GM23338 (cell line): ENCODE measurements at regions not wholly inside any gene's neighbourhood (a gene's known extent, or its start where the extent isn't known, plus 50 kb on each side); places are given as distances from the start of the nearest gene placed in this dataset.

Experiments
- ATAC-seq: fragments of 200-7000 bp; cut with Tn5 transposase; 3 replicates; pipeline ENCODE4 v1.9.1; 2020
- DNase-seq: peaks from one replicate; pipeline ENCODE4 v3.0.0-alpha.2; 2015; ENCODE audit warnings: low spot score
- H2AFZ ChIP-seq: fragments of 200-600 bp; sonication (generic); 2 replicates; pipeline ENCODE4 v1.8.0; 2016; ENCODE audit warnings: antibody characterized with exemption, mild to moderate bottlenecking, moderate library complexity
- H3F3A ChIP-seq: fragments of 200-600 bp; sonication (generic); replicated peaks from 2 replicates; pipeline ENCODE4 v1.8.0; 2017; ENCODE audit warnings: antibody characterized with exemption, mixed run types, low read depth
- H3K27ac ChIP-seq: fragments of 200-600 bp; sonication (generic); 2 replicates; pipeline ENCODE4 v1.6.1; 2016; ENCODE audit warnings: low read depth
- H3K27me3 ChIP-seq: fragments of 200-600 bp; sonication (generic); 2 replicates; pipeline ENCODE4 v1.8.0; 2016; ENCODE audit warnings: mild to moderate bottlenecking, mixed run types, moderate library complexity; ENCODE audit not compliant: insufficient read depth
- H3K36me3 ChIP-seq: fragments of 200-600 bp; sonication (generic); 2 replicates; pipeline ENCODE4 v1.8.0; 2016; ENCODE audit warnings: mild to moderate bottlenecking; ENCODE audit not compliant: insufficient read depth
- H3K4me1 ChIP-seq: fragments of 200-600 bp; sonication (generic); 2 replicates; pipeline ENCODE4 v1.8.0; 2016; ENCODE audit warnings: mild to moderate bottlenecking, moderate library complexity; ENCODE audit not compliant: insufficient read depth
- H3K4me2 ChIP-seq: fragments of 200-600 bp; sonication (generic); 2 replicates; pipeline ENCODE4 v1.7.1; 2017; ENCODE audit warnings: mixed run types
- H3K4me3 ChIP-seq: fragments of 200-600 bp; sonication (generic); 2 replicates; pipeline ENCODE4 v1.6.1; 2016; ENCODE audit warnings: mixed run types
- H3K79me2 ChIP-seq: fragments of 200-600 bp; sonication (generic); replicated peaks from 2 replicates; pipeline ENCODE4 v1.8.0; 2017; ENCODE audit warnings: mild to moderate bottlenecking; ENCODE audit not compliant: insufficient read depth
- H3K9me2 ChIP-seq: fragments of 200-600 bp; sonication (generic); 2 replicates; pipeline ENCODE4 v1.8.0; 2017; ENCODE audit not compliant: insufficient read depth
- H4K20me1 ChIP-seq: fragments of 200-600 bp; sonication (generic); replicated peaks from 2 replicates; pipeline ENCODE4 v1.8.0; 2017; ENCODE audit warnings: mild to moderate bottlenecking; ENCODE audit not compliant: insufficient read depth
- H3K27ac Mint-ChIP-seq: 2 replicates; pipeline ENCODE4 v1.8.0; 2020; ENCODE audit warnings: inconsistent platforms, mild to moderate bottlenecking, moderate library complexity, mixed read lengths
- H3K27me3 Mint-ChIP-seq: 3 replicates; pipeline ENCODE4 v1.8.0; 2022; ENCODE audit warnings: low read depth, mild to moderate bottlenecking, moderate library complexity, mixed read lengths, inconsistent platforms; ENCODE audit not compliant: insufficient read depth, poor library complexity
- H3K36me3 Mint-ChIP-seq: 3 replicates; pipeline ENCODE4 v1.8.0; 2021; ENCODE audit warnings: low read depth, mild to moderate bottlenecking, inconsistent platforms, moderate library complexity, mixed read lengths
- H3K4me1 Mint-ChIP-seq: 3 replicates; pipeline ENCODE4 v1.8.0; 2020; ENCODE audit warnings: mild to moderate bottlenecking, inconsistent platforms, mixed read lengths
- H3K4me3 Mint-ChIP-seq: 3 replicates; pipeline ENCODE4 v1.8.0; 2021; ENCODE audit warnings: moderate library complexity, mild to moderate bottlenecking, inconsistent platforms, mixed read lengths
- H3K9me3 Mint-ChIP-seq: 3 replicates; pipeline ENCODE4 v1.8.0; 2020; ENCODE audit warnings: moderate library complexity, mild to moderate bottlenecking, inconsistent platforms, mixed read lengths
- CREB1 ChIP-seq: fragments of 250-450 bp; sonication (Bioruptor Pico); IDR thresholded peaks from 2 replicates; pipeline ENCODE4 v1.5.0; 2020; ENCODE audit warnings: low read depth, mild to moderate bottlenecking, moderate library complexity
- CTCF ChIP-seq, 2 experiments: fragments of 200-600 bp in 1 of 2; sonication (generic) in 1 of 2; conservative IDR thresholded peaks; 2 replicates each; pipeline versions ENCODE4 v1.5.1 to v1.6.1; 2016 to 2017; ENCODE audit warnings: antibody characterized with exemption in 2 of 2, low read depth in 2 of 2, mild to moderate bottlenecking in 2 of 2, moderate library complexity in 1 of 2
- EZH2 ChIP-seq: fragments of 200-600 bp; sonication (generic); IDR thresholded peaks from one replicate; pipeline ENCODE4 v1.8.0; 2017; ENCODE audit warnings: antibody characterized with exemption, mild to moderate bottlenecking, low read depth; ENCODE audit not compliant: unreplicated experiment
- EZH2phosphoT487 ChIP-seq: fragments of 200-600 bp; sonication (generic); IDR thresholded peaks from one replicate; pipeline ENCODE4 v1.8.1; 2018; ENCODE audit warnings: antibody characterized with exemption; ENCODE audit not compliant: unreplicated experiment
- JUNB ChIP-seq: IDR thresholded peaks from one replicate; pipeline ENCODE4 v1.6.1; 2016; ENCODE audit warnings: antibody characterized with exemption; ENCODE audit not compliant: unreplicated experiment
- NANOG ChIP-seq: IDR thresholded peaks from 2 replicates; pipeline ENCODE4 v1.6.1; 2016; ENCODE audit warnings: antibody characterized with exemption, borderline replicate concordance
- POLR2AphosphoS5 ChIP-seq: IDR thresholded peaks from 2 replicates; pipeline ENCODE4 v1.6.1; 2016; ENCODE audit warnings: antibody characterized with exemption, low read depth
- REST ChIP-seq: IDR thresholded peaks from one replicate; pipeline ENCODE4 v1.6.1; 2018; ENCODE audit warnings: antibody characterized with exemption; ENCODE audit not compliant: unreplicated experiment
- STAT1 ChIP-seq: IDR thresholded peaks from one replicate; pipeline ENCODE4 v1.6.1; 2016; ENCODE audit warnings: antibody characterized with exemption; ENCODE audit not compliant: unreplicated experiment
- ZNF114 ChIP-seq: fragments of 250-450 bp; sonication (Bioruptor Pico); IDR thresholded peaks from 2 replicates; pipeline ENCODE4 v1.5.0; 2020; ENCODE audit warnings: mild to moderate bottlenecking, moderate library complexity
- ZNF331 ChIP-seq: fragments of 250-450 bp; sonication (Bioruptor Pico); IDR thresholded peaks from 2 replicates; pipeline ENCODE4 v1.5.0; 2020; ENCODE audit warnings: low read depth, mild to moderate bottlenecking, moderate library complexity
- TF ChIP-seq, protein P1 (sequence below): IDR thresholded peaks from 2 replicates; pipeline ENCODE4 v1.6.1; 2016; ENCODE audit warnings: antibody characterized with exemption

GRCh38 chr1:177848577-177848976 is 121.3 kb downstream of the SEC16B start:
- H3K79me2 ChIP-seq, result no peaks in the 10 kb centered on the region
- Mint-ChIP-seq H3K9me3 (no peaks in the 10 kb centered on the region), H3K27me3 (no peaks in the 10 kb centered on the region), H3K4me3 (no peak overlapping the region), H3K4me1 (no peaks in the 10 kb centered on the region), H3K36me3 (no peaks in the 10 kb centered on the region), H3K27ac (no peak overlapping the region)
- H3F3A ChIP-seq, result no peaks in the 10 kb centered on the region
- H3K4me1 ChIP-seq, result no peaks in the 10 kb centered on the region
- no peaks in the 10 kb centered on the region for H3K36me3 ChIP-seq
- H2AFZ ChIP-seq, result no peak overlapping the region
- no peak overlapping the region for H3K27ac ChIP-seq
- no peaks in the 10 kb centered on the region for H4K20me1 ChIP-seq
- no peak for TF ChIP-seq CTCF (conservative IDR thresholded peaks at IDR 0.05; ENCODE audit: low read depth in 2 of 2)
- no peak overlapping the region for H3K4me3 ChIP-seq
- H3K27me3 ChIP-seq, result no peaks in the 10 kb centered on the region
- ATAC-seq (no peak), DNase-seq (no peak)
- H3K4me2 ChIP-seq, result no peak overlapping the region
- H3K9me2 ChIP-seq, result no peaks in the 10 kb centered on the region

DNA sequence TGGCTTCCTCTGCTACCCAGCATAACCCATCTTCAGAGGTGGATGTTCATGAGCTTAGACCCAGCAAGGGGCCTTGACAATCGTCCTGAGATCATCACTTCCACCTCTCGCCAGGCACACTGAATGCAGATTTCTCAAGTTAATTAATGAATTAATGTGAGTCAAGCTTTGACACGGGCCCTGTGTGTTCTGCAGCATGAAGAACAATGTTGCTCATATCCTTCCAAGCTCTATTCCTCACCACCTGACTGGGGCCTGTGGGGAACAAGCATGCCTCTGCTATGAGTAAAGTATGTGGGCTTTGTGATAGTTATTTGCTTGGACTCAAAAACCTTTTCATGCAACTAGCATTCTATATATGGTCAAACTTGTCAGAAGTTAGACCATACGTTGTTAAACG is 122.0 kb downstream of the SEC16B start:
- Histone ChIP-seq H3F3A (no peaks in the 10 kb centered on the region), H3K4me1 (no peaks in the 10 kb centered on the region), H3K27me3 (no peaks in the 10 kb centered on the region), H3K4me2 (no peak overlapping the region), H3K4me3 (no peak overlapping the region), H3K36me3 (no peaks in the 10 kb centered on the region), H3K9me2 (no peaks in the 10 kb centered on the region), H3K79me2 (no peaks in the 10 kb centered on the region), H3K27ac (no peak overlapping the region), H2AFZ (no peak overlapping the region), H4K20me1 (no peaks in the 10 kb centered on the region)
- Mint-ChIP-seq H3K36me3 (no peaks in the 10 kb centered on the region), H3K4me1 (no peaks in the 10 kb centered on the region), H3K9me3 (no peaks in the 10 kb centered on the region), H3K27me3 (no peaks in the 10 kb centered on the region), H3K27ac (no peak overlapping the region), H3K4me3 (no peak overlapping the region)
- no peak for ATAC-seq
- no peak for DNase-seq
- TF ChIP-seq CTCF (conservative IDR thresholded peaks at IDR 0.05; ENCODE audit: low read depth in 2 of 2), result no peak
- TF ChIP-seq, protein P1, sequence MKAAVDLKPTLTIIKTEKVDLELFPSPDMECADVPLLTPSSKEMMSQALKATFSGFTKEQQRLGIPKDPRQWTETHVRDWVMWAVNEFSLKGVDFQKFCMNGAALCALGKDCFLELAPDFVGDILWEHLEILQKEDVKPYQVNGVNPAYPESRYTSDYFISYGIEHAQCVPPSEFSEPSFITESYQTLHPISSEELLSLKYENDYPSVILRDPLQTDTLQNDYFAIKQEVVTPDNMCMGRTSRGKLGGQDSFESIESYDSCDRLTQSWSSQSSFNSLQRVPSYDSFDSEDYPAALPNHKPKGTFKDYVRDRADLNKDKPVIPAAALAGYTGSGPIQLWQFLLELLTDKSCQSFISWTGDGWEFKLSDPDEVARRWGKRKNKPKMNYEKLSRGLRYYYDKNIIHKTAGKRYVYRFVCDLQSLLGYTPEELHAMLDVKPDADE, result no peak
- TF ChIP-seq ZNF331, result no peak
- TF ChIP-seq NANOG, result no peak
- no peak for TF ChIP-seq POLR2AphosphoS5
- no peak for TF ChIP-seq CREB1 (CRISPR knock-in tag)
- no peak for TF ChIP-seq ZNF114 (CRISPR knock-in tag)
- TF ChIP-seq EZH2phosphoT487, result no peak
- TF ChIP-seq STAT1, result no peak
- TF ChIP-seq EZH2, result no peak
- no peak for TF ChIP-seq JUNB
- no peak for TF ChIP-seq REST
